ENCODE measurements at regions not wholly inside any gene's neighbourhood (a gene's known extent, or its start where the extent isn't known, plus 50 kb on each side); places are given as distances from the start of the nearest gene placed in this dataset.

- no peak for TF ChIP-seq CTCF (IDR thresholded peaks at IDR 0.05; ENCODE audit: poor library complexity, severe bottlenecking)
- TF ChIP-seq EZH2 (IDR thresholded peaks at IDR 0.05; ENCODE audit: borderline replicate concordance, insufficient read depth, low read length, poor library complexity, severe bottlenecking), result no peak
- no peak for TF ChIP-seq POLR2AphosphoS5 (IDR thresholded peaks at IDR 0.05)
- TF ChIP-seq MXI1 (conservative IDR thresholded peaks at IDR 0.05; ENCODE audit: poor library complexity, severe bottlenecking), result no peak
- no peak for TF ChIP-seq EP300 (conservative IDR thresholded peaks at IDR 0.05; ENCODE audit: poor library complexity, severe bottlenecking)
- no peak for TF ChIP-seq TAF1 (IDR thresholded peaks at IDR 0.05; ENCODE audit: low read depth)
- no peak for TF ChIP-seq REST (IDR thresholded peaks at IDR 0.05; ENCODE audit: borderline replicate concordance)
- no peak for TF ChIP-seq RAD21 (conservative IDR thresholded peaks at IDR 0.05)
- TF ChIP-seq SMC3 (conservative IDR thresholded peaks at IDR 0.05; ENCODE audit: poor library complexity), result no peak
Observed at GRCh38 chr11:87374038-87374807, 336.5 kb downstream of the TMEM135 start.

All from neural cell (in vitro differentiated cells).